ENCODE measurements at regions not wholly inside any gene's neighbourhood (a gene's known extent, or its start where the extent isn't known, plus 50 kb on each side); places are given as distances from the start of the nearest gene placed in this dataset.
"Not testable (repeated sequence)": the region's sequence is repeated elsewhere in the genome, so short reads cannot be mapped to it uniquely, and the experiment has no call there.

DNA sequence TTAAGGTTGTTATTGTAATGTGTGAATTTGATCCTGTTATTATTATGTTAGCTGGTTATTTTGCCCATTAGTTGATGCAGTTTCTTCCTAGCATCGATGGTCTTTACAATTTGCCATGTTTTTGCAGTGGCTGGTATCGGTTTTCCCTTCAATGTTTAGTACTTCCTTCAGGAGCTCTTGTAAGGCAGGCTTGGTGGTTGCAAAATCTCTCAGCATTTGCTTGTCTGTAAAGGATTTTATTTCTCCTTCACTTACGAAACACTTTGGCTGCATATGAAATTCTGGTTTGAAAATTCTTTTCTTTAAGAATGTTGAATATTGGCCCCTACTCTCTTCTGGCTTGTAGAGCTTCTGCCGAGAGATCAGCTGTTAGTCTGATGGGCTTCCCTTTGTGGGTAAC, 2241.4 kb upstream of the AGA start:
- DNase-seq (ENCODE audit: extremely low read depth in 1 of 11, low read depth in 9 of 11, low spot score in 4 of 11): not testable (repeated sequence)

DNA sequence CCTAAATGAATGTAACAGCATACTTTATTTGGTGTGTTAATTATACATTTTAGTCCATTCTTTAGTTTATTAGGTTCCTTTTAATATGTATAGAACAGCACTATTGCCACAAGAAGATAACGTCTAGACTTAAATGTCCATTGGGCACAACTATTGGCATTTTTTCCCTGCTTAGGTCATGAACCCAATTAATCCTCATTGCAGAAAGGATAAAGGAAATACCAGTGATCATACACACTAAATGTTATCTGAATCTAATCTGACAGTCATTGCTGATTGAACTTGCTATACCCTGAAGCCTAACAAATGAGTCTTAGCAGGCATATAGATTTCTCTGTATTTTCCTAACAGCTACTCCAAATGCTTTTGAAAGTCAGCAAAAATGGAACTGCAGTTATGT, 2250.0 kb upstream of the AGA start:
- no peak for DNase-seq (ENCODE audit: extremely low read depth in 1 of 11, low read depth in 9 of 11, low spot score in 4 of 11)

DNA sequence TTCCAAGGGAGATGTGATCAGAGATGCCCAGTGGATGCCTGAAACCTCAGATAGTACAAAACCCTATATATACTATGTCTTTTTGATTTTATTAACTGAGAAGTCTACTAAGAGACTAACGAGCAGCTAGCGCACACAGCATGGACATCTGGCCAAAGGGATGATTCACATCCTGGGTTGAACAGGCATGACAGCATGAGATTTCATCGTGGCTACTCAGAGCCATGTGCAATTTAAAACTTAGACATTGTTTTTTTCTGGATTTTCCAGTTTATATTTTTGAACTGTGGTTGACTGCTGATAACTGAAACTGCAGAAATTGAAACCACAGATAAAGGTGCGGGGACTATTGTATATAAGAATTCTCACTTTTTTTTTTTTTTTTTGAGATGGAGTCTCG, 2252.9 kb upstream of the AGA start:
- DNase-seq (ENCODE audit: extremely low read depth in 1 of 11, low read depth in 9 of 11, low spot score in 4 of 11): no peak

DNA sequence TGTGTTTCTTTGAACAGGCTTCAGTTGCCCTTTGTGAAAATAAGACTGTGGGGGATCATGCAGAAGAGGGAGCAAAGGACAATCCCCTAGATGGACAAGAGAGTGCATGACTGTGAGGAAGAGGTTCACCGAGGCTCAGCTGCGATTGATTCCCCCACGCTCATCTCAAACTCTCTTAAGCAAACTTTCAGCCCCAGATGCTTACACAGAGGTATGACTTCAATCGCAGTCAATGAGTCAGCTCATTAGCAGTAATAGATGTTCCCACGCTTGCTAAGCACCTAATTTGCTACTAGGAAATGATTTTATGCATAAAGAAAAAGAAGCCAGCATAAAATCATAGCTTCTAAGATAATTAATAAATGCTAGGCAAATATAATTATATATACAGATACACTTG, 2256.1 kb upstream of the AGA start:
- DNase-seq (ENCODE audit: extremely low read depth in 1 of 11, low read depth in 9 of 11, low spot score in 4 of 11): no peak

DNA sequence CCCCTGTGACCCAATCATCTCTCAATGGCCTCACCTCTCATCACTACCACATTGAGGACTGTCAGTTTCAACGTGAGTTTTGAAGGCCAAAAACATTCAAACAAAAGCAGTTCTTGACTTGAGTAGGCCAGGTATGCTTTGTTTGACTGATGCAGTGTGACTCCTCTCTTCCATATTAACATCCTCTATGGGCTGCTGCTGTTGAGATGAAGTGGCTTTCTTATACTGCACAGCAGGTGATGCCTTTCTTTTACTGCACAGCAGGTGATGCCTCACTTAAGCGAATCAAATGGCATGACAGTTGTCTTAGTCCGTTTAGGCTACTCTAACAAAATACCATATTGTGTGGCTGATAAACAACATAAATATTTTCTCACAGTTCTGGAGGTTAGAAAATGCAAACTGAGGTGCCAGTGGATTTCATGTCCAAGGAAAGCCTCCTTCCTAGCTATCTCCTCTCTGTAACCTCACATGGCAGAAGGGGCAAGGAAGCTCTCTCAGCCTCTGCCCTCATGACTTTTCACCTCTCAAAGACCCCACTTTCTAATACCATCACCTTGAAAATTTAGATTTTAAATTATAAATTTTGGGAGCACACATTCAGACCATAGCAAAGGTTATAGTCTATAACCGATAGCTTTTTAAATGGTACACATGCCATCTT, 2267.9 kb upstream of the AGA start:
- DNase-seq (ENCODE audit: extremely low read depth in 1 of 11, low read depth in 9 of 11, low spot score in 4 of 11): no peak

DNA sequence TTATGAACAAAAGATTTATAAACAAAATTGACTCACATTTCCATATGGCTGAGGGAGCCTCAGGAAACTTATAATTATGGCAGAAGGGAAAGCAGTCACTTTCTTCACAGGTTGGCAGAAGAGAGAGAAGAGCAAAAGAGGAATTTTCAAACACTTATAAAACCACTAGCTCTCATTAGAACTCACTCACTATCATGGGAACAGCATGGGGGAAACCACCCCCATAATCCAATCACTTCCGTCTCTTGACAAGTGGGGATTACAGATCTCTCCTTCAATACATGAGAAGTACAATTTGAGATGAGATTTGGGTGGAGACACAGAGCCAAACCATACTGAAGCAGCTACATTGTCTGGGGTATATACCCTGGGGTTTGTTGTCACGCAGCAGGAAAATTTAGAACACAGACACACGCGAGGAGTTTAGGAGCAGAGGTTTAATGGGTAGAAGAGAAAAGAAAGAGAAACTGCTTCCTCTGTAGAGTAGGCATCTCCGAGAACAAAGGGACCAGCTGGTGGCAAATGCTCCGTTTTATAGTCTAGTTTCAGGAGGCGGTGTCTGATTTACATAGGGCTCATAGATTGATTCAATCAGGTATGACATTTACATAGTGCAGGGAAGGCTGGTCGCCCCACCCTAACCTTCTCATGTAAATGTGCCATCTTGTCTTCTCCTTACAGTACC, 2277.7 kb upstream of the AGA start:
- DNase-seq (ENCODE audit: extremely low read depth in 1 of 11, low read depth in 9 of 11, low spot score in 4 of 11): no peak

DNA sequence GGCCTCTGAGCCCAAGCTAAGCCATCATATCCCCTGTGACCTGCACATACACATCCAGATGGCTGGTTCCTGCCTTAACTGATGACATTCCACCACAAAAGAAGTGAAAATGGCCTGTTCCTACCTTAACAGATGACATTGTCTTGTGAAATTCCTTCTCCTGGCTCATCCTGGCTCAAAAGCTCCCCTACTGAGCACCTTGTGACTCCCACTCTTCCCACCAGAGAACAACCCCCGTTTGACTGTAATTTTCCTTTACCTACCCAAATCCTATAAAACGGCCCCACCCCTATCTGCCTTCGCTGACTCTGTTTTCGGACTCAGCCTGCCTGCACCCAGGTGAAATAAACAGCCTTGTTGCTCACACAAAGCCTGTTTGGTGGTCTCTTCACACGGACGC, 2284.3 kb upstream of the AGA start:
- not testable (repeated sequence) for DNase-seq (ENCODE audit: extremely low read depth in 1 of 11, low read depth in 9 of 11, low spot score in 4 of 11)

DNA sequence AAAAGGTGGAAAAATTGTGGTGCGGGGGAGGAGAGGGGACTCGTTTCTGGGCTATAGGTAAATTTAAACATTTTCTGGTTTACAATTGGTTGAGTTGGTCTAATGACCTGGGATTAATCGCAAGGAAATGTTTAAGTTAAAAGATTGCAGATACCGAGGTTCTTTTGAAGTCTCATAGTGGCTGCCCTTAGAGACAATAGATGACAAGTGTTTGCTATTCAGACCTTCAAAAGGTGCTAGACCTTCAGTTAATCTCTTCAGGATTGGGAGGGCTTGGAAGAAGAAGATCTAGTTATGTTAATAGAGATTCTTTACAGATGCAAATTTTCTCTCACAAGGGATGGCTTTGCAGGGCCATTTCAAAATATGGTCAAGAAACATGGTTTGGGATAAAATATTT, 2286.1 kb upstream of the AGA start:
- DNase-seq (ENCODE audit: extremely low read depth in 1 of 11, low read depth in 9 of 11, low spot score in 4 of 11): no peak

DNA sequence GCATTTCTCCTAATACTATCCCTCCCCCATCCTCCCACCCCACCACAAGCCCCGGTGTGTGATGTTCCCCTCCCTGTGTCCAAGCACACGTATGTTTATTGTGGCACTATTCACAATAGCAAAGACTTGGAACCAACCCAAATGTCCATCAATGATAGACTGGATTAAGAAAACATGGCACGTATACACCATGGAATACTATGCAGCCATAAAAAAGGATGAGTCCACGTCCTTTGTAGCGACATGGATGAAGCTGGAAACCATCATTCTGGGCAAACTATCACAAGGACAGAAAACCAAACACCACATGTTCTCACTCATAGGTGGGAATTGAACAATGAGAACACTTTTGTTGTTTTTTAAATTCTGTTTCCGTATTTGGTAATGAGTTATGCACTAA, 2294.6 kb upstream of the AGA start:
- not testable (repeated sequence) for DNase-seq (ENCODE audit: extremely low read depth in 1 of 11, low read depth in 9 of 11, low spot score in 4 of 11)

DNA sequence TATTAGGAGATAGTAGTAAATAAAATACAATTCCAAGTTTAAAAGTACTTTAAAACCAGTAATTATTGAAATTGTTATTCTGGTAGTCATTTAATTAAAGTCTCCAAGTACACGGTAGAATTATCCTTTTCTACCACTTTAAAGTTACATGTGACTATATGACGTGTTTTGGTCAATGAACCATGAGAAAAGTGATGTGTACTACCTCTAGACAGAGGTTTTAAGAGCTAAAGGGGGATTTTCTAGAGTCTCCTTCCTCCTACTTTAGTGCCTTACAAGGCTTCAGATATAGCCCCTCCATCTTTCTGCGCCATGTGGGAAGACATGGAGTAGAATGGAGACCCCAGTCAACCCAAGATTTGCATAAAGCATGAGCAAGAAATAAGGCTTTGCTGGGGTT, 2296.6 kb upstream of the AGA start:
- DNase-seq (ENCODE audit: extremely low read depth in 1 of 11, low read depth in 9 of 11, low spot score in 4 of 11): no peak

DNA sequence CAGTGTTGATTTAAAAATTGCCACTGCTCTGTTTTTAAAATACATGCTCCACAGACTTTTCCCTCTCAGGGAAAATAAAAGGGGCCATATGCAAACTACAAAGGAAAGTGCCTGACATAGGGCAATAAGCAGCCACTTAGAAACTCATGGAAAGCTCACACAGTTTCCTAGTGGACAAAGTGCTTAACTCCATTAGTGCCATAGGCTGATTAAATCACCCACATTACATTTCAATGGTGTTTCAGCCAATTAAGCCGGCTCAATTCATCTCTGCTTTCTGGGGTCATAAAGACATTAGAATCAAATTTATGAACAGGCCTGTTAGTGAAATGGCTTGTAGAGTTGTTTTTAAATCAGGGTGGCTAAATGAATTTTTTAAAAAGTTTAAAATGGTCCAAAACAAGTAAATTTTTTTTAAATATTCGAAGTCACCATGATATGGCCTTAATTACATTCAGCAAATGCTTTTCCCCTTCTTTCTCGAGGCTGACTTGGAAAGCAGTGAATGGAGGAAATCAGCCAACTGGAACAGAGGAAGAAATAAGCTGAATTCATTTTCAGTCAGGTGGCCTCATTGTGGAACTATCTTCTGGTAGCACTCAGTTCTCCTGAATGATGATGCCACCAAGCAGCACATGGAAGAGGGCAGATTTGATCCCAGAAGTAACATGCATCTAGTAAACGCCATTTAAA, 2305.1 kb upstream of the AGA start:
- no peak for DNase-seq (ENCODE audit: extremely low read depth in 1 of 11, low read depth in 9 of 11, low spot score in 4 of 11)

DNA sequence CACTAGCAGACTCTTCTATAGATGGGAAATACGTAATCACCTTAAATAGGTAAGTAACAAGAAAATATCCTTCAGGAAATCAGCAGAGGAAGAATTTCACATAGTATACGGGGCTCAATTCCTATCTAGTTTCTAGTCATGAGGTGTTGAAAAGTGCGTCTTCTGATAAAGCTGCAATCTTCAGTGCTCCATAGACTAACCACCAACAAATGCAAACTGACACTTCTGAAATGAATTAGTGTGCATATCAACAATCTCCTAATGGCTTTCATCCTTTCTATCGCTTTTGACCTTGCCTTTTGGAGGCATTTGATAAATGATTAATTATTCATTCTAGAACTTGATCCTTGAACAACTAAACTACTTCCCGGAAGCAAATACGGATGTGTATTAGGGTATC, 2306.6 kb upstream of the AGA start:
- no peak for DNase-seq (ENCODE audit: extremely low read depth in 1 of 11, low read depth in 9 of 11, low spot score in 4 of 11)

DNA sequence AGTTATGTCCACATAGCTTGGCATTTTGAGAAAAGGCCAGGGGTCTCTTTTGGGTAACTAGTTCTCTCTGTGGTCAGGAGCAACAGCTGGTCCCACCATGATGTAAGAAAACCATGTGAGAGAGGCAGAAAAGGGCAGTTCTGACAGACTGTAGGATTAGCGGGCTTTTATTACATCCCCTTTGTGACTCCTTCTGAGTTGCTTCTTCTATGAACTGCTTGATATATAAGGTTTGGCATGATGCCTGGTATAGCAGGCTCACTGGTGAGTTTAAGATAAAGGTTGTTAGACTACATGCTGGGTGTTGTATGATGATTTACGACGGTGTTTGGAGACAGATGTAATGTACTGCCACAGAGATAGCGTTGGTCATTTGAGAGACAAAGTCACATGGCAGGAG, 2308.1 kb upstream of the AGA start:
- DNase-seq (ENCODE audit: extremely low read depth in 1 of 11, low read depth in 9 of 11, low spot score in 4 of 11): peak in 5 of 11 donors; percentile 1 to 7 (median 2)

DNA sequence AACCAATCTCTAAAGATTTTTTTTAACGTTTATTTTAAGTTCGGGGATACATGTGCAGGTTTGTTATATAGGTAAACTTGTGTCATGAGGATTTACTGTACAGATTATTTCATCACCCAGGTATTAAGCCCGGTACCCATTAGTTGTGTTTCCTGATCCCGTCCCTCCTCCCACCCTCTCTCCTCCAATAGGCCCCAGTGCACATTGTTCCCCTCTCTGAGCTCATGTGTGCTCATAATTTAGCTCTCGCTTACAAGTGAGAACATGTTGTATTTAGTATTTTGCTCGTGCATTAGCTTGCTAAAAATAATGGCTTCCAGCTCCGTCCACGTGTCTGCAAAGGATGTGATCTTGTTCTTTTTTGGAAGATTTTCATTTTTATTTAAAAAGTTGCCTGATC, 2309.4 kb upstream of the AGA start:
- DNase-seq (ENCODE audit: extremely low read depth in 1 of 11, low read depth in 9 of 11, low spot score in 4 of 11): no peak

DNA sequence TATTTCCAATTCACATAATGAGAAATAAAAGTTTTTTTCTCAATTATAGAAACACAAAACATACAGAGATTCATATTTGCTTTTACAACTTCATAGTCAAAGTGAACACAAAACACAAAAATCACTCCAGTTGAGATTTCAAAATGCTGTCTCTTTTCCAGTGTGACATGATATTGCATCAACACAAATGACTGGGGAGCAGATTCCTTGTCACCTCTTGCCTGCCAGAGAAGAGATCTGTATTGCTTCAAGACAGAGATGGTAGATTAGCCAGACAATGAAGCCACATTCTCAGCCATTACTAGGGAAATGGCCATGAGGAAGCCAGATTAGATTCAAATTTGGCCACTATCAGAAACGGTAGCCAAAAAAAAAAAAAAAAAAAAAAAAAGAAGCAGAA, 2313.1 kb upstream of the AGA start:
- DNase-seq (ENCODE audit: extremely low read depth in 1 of 11, low read depth in 9 of 11, low spot score in 4 of 11): no peak

DNA sequence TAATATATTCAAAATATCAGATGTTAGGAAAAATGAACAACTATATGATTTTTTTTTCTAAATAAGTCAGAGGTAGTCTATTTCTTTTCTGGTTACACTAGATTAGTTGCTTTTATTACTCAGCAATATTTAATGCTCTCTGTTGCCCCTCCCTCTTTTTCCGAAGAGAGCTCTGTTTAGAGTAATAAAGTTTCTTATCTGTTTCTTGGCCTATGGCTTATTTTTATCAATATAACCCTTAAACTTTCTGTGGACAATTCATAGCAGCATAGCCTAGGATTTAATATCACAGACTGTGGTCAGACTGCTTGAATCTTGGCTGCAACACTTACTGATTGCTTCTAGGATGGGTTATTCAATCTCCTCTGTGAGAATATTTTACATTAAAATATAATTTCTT, 2315.4 kb upstream of the AGA start:
- no peak for DNase-seq (ENCODE audit: extremely low read depth in 1 of 11, low read depth in 9 of 11, low spot score in 4 of 11)

DNA sequence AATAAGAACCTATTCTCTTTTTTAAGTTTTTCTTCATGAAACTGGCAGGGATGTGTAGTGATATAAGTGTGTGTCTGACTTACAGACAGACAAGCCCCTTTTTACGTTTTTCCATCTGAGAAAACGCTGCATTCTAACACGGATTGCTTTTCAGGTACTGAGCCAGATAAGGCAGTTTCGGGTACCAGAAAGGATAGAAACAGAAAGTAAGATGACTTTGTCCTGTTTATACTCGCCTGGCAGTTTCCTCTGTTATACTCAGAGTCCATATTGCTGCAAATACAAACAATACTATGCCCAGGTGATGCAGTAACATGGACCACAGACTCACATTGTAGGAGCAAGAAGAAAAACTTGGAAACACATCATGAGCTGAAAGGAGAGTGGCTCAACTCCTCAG, 2320.6 kb upstream of the AGA start:
- no peak for DNase-seq (ENCODE audit: extremely low read depth in 1 of 11, low read depth in 9 of 11, low spot score in 4 of 11)

DNA sequence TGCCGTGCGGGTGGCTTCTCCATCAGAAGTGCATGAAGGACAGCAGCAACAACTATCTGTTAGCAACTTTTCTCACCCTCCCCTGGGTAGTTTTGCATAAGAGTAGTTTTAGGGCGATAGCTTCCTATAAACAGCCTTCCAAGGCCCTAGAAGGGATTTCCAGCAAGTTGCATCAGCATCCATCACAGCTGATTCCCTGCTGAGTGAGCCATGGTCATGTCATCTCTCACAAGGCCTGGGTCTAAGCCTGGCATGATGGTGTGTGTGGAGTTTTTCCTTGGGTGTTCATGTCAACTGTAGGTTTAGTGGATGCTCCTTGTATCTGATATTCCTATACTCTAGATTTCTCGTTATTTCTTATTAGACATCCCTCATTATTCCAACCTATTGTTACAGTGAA, 2324.7 kb upstream of the AGA start:
- no peak for DNase-seq (ENCODE audit: extremely low read depth in 1 of 11, low read depth in 9 of 11, low spot score in 4 of 11)

DNA sequence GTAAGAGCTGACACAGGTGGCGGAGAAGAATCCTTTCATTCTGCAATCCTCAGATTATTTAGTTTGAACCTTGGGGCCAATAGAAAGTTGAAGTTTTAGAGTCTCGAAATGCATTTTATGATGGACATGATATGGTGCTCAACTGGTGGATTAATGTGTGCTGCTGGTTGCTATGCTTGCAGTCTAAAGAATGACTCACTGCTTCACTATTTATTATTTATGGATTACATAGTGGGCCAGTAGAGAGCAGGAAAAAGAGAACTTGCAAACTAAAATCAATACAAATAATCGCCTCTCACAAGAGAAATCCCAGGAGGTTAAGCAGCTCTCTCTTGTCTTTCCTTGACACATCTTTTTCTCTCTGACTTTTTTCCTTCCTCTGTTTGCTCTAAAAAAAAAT, 2326.8 kb upstream of the AGA start:
- DNase-seq (ENCODE audit: extremely low read depth in 1 of 11, low read depth in 9 of 11, low spot score in 4 of 11): no peak

DNA sequence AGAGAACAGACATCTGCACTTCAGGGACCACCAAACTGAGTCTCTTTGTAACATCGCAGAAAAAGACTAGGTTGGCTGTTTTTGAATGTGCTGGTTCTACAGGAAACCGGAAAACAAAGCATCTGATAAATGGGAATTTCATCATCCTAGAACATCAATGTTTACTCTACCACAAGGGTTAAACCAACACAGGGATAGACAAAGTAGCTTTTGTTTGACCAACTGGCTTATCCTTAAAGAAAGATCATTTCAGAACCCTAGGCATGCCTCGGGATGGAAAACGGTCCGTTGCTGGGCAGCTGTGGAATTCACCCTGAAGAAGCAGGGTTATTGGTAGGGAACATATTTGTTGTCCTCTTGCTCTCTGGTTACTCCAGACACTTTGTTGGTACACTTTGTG, 2355.5 kb upstream of the AGA start:
- no peak for DNase-seq (ENCODE audit: extremely low read depth in 1 of 11, low read depth in 9 of 11, low spot score in 4 of 11)

DNA sequence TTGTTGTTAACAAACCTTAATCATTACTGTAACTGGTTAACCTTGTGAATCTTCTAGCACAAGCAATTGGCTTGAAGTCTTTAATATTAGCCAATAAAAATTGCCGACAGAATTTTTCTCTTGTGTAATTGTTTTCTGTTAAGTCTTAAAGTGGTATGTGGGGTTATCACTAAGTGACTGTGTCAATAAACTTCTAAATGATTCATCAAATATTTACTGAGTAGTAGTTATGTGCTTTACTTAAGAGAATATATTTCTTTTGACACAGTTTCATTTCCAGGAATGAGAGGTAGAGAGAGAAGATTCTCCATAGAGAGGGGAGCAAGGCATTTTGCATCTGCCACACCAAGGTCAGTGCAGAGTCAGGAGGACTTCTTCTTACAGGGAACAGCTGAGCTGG, 2361.6 kb upstream of the AGA start:
- no peak for DNase-seq (ENCODE audit: extremely low read depth in 1 of 11, low read depth in 9 of 11, low spot score in 4 of 11)
